Lower lobe of right lung (tissue), 2 donors: ENCODE measurements at regions not wholly inside any gene's neighbourhood (a gene's known extent, or its start where the extent isn't known, plus 50 kb on each side); places are given as distances from the start of the nearest gene placed in this dataset.
"Not testable (repeated sequence)": the region's sequence is repeated elsewhere in the genome, so short reads cannot be mapped to it uniquely, and the experiment has no call there.

Experiments
- ATAC-seq, 2 donors: fragments of 200-7000 bp; cut with Tn5 transposase; one replicate each; pipeline ENCODE4 v1.9.1; 2020 to 2022; ENCODE audit warnings: mild to moderate bottlenecking in 2 of 2, moderate library complexity in 2 of 2
- DNase-seq: peaks from one replicate; pipeline ENCODE4 v3.0.0-alpha.2; 2020
- H3K27ac ChIP-seq: fragments of 200-600 bp; one replicate; pipeline ENCODE4 v1.8.0; 2022
- H3K27me3 ChIP-seq: fragments of 200-600 bp; one replicate; pipeline ENCODE4 v1.8.0; 2022; ENCODE audit warnings: low read depth
- H3K36me3 ChIP-seq: fragments of 200-600 bp; one replicate; pipeline ENCODE4 v1.8.0; 2022; ENCODE audit warnings: mild to moderate bottlenecking
- H3K4me1 ChIP-seq: fragments of 200-600 bp; one replicate; pipeline ENCODE4 v1.8.0; 2022
- H3K4me3 ChIP-seq: fragments of 200-600 bp; one replicate; pipeline ENCODE4 v1.8.0; 2022; ENCODE audit warnings: mild to moderate bottlenecking
- H3K9me3 ChIP-seq: fragments of 200-600 bp; one replicate; pipeline ENCODE4 v1.8.0; 2022
- intact Hi-C: fragments of 100-400 bp; cut with DNase I; formaldehyde crosslinking; loops from one replicate; pipeline ENCODE4 v1.11.0; 2022
- TF ChIP-seq, protein P1 (sequence below): fragments of 200-600 bp; IDR thresholded peaks from one replicate; pipeline ENCODE4 v1.8.0; 2022; ENCODE audit warnings: antibody characterized with exemption, mild to moderate bottlenecking
- donor health status: DM: no; HTN: yes; CAD: no; lungs with severe emphysema.

DNA sequence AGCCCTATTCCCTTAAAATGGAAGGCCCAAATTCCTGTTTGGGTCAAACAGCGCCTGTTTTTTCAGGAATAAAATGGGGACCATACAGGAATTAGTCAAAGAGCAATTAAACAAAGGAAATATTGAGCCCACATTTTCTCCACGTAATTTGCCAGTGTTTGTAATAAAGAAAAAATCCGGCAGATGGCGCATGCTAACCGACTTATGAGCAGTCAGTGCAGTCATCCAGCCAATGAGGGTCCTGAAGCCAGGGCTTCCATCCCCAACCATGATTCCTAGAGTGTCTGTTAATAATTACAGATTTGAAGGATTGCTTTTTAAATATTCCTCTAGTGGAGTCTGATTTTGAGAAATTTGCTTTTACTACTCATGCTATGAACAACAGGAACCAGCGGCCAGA lies 103.7 kb downstream of the HSFY2 start:
- Histone ChIP-seq H3K27me3 (no peaks in the 10 kb centered on the region), H3K36me3 (no peaks in the 10 kb centered on the region), H3K27ac (no peak overlapping the region), H3K9me3 (no peaks in the 10 kb centered on the region), H3K4me3 (no peak overlapping the region), H3K4me1 (no peaks in the 10 kb centered on the region)
- TF ChIP-seq, protein P1, sequence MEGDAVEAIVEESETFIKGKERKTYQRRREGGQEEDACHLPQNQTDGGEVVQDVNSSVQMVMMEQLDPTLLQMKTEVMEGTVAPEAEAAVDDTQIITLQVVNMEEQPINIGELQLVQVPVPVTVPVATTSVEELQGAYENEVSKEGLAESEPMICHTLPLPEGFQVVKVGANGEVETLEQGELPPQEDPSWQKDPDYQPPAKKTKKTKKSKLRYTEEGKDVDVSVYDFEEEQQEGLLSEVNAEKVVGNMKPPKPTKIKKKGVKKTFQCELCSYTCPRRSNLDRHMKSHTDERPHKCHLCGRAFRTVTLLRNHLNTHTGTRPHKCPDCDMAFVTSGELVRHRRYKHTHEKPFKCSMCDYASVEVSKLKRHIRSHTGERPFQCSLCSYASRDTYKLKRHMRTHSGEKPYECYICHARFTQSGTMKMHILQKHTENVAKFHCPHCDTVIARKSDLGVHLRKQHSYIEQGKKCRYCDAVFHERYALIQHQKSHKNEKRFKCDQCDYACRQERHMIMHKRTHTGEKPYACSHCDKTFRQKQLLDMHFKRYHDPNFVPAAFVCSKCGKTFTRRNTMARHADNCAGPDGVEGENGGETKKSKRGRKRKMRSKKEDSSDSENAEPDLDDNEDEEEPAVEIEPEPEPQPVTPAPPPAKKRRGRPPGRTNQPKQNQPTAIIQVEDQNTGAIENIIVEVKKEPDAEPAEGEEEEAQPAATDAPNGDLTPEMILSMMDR, result peak; percentile 34
- no peak for DNase-seq
- ATAC-seq, result no peak
- intact Hi-C loops, result no loop called here

DNA sequence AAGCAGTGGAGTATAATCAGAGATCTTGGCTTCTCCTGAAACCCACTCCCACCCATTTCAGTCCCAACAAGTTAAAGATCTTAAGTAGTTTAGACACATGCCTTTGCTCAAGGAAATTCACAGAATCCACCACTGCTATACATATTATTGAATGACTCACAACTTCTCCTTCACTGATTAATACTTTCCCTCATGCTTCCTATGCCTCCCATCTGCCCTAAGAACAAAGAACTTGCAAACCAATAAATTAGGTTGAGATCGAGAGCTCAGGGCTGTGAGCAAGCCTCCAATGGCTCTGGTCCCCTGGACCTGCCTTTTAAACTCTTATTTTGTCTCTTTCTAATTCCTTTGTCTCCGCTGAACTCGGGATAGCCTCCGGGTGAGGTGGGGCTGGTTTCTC lies 101.6 kb downstream of the HSFY2 start:
- intact Hi-C loops, result no loop called here
- Histone ChIP-seq H3K27ac (no peak overlapping the region), H3K4me3 (no peak overlapping the region), H3K9me3 (no peaks in the 10 kb centered on the region), H3K36me3 (no peaks in the 10 kb centered on the region), H3K27me3 (no peaks in the 10 kb centered on the region), H3K4me1 (no peaks in the 10 kb centered on the region)
- TF ChIP-seq, protein P1, result no peak
- DNase-seq (no peak), ATAC-seq (no peak)

GRCh38 chrY:18686027-18686426 lies 87.5 kb downstream of the HSFY2 start:
- H3K27me3 ChIP-seq, ATAC-seq, H3K27ac ChIP-seq, intact Hi-C loops, H3K4me1 ChIP-seq, H3K4me3 ChIP-seq, H3K9me3 ChIP-seq, DNase-seq, H3K36me3 ChIP-seq: not testable (repeated sequence)

DNA sequence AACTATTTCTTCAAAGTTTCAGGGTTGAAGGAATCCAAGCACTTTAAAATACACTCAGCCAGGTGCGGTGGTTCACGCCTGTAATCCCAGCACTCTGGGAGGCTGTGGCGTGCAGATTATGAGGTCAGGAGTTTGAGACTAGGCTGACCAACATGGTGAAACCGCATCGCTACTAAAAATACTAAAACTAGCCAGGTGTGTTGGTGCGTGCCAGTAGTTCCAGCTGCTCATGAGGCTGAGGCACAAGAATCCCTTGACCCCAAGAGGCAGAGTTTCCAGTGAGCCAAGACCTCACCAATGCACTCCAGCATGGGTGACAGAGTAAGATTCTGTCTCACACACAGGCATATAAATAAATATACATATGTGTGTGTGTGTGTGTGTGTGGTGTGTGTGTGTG lies 85.2 kb downstream of the HSFY2 start:
- H3K4me3 ChIP-seq, H3K27me3 ChIP-seq, H3K27ac ChIP-seq, intact Hi-C loops, DNase-seq, H3K36me3 ChIP-seq, ATAC-seq, H3K9me3 ChIP-seq, H3K4me1 ChIP-seq: not testable (repeated sequence)

- H3K36me3 ChIP-seq, H3K9me3 ChIP-seq, H3K4me3 ChIP-seq, DNase-seq, H3K4me1 ChIP-seq, ATAC-seq, H3K27me3 ChIP-seq, intact Hi-C loops, H3K27ac ChIP-seq: not testable (repeated sequence)
These were observed 84.1 kb downstream of the HSFY2 start for GRCh38 chrY:18689420-18689819.

- ATAC-seq, H3K4me3 ChIP-seq, H3K4me1 ChIP-seq, H3K27ac ChIP-seq, H3K36me3 ChIP-seq, H3K9me3 ChIP-seq, DNase-seq, intact Hi-C loops, H3K27me3 ChIP-seq: not testable (repeated sequence)
These were observed 83.5 kb downstream of the HSFY2 start for GRCh38 chrY:18689890-18690593.

DNA sequence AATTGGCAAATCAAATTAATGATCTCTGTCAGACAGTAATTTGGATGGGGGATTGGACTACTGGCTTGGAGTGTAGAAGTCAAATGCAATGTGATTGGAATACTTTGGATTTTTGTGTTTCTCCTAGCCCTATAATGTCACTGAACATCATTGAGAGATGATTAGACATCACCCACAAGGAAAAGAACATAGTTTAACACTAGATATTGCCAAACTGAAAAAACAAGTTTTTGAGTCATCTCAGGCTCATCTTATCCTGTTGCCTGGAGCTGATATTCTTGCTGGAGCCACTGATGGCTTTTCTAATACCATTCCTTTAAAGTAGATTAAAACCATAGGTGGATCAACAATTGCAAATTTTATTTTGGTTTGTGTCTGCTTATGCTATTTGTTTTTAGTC lies 76.7 kb downstream of the HSFY2 start:
- intact Hi-C loops, H3K4me3 ChIP-seq, H3K9me3 ChIP-seq, H3K4me1 ChIP-seq, H3K27me3 ChIP-seq, DNase-seq, ATAC-seq, H3K27ac ChIP-seq, H3K36me3 ChIP-seq: not testable (repeated sequence)

DNA sequence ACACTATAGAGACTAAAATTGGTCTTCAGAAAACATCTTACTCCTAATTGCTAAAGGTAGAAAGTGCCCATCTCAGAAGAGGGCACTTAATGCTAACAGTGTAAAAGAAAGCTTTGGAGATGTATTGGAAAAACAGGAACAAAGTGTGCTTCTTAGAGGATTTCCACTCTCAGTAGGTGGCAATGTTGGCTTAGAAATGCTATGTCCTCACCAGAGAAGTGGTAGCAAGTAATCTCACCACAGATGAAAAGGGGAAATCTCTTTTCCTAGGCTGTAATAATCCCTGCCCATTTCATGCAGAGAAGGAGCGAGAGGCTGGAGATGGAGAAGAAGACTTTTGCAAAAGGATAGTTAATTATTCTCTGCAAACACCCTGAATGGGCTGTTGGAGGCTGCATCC lies 69.3 kb downstream of the HSFY2 start:
- H3K9me3 ChIP-seq, H3K27me3 ChIP-seq, H3K4me1 ChIP-seq, H3K27ac ChIP-seq, ATAC-seq, DNase-seq, H3K36me3 ChIP-seq, intact Hi-C loops, H3K4me3 ChIP-seq: not testable (repeated sequence)

DNA sequence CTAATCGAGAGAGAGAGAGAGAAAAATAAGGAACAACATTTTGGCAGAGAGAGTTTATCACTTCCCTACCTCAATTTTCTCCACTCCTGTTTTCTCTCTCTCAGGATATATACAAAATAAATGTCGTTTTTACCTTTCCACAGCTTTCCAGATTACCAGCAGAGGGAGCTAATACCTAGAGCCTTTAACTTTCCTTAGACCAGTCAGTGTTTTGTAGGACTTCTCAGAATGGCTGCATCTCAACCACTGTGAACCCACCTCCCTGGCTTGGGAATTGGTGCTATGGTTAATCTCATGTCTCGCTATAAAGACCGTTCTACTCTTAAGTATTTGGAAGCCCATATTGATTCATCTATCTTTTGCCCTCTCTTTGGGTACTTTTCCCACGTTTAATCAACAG lies 61.8 kb downstream of the HSFY2 start:
- H3K4me3 ChIP-seq, H3K9me3 ChIP-seq, intact Hi-C loops, H3K27me3 ChIP-seq, H3K36me3 ChIP-seq, H3K27ac ChIP-seq, DNase-seq, H3K4me1 ChIP-seq: not testable (repeated sequence)
- peak in 1 of 2 donors; percentile 45 for ATAC-seq

DNA sequence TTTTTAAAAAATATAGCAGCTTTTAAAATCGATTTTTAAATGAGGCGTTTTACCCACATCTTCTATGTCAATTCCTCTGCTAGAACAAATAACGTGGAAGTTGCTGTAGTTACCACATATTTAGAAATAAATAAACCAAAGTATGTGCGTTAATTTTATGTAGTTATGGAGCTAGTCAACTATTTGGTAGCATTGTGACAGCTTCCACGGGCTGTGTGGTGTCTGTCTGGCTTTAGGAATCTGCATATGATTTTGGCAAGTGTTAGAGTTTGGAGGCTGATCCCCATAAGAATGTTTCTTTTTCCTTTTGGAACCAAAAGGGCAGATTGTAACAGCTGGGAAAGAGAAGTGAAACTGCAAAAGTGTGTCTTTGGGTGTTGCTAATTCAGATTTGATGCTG lies 59.8 kb downstream of the HSFY2 start:
- DNase-seq, H3K27me3 ChIP-seq, H3K9me3 ChIP-seq: not testable (repeated sequence)

GRCh38 chrY:18718714-18719113 lies 54.8 kb downstream of the HSFY2 start:
- H3K27ac ChIP-seq, H3K27me3 ChIP-seq, ATAC-seq, H3K36me3 ChIP-seq, H3K4me3 ChIP-seq, H3K9me3 ChIP-seq, DNase-seq, H3K4me1 ChIP-seq, intact Hi-C loops: not testable (repeated sequence)

More for the DNA sequence above, 59.8 kb downstream of the HSFY2 start:
- H3K4me3 ChIP-seq, H3K4me1 ChIP-seq, intact Hi-C loops, ATAC-seq, H3K27ac ChIP-seq, H3K36me3 ChIP-seq: not testable (repeated sequence)

DNA sequence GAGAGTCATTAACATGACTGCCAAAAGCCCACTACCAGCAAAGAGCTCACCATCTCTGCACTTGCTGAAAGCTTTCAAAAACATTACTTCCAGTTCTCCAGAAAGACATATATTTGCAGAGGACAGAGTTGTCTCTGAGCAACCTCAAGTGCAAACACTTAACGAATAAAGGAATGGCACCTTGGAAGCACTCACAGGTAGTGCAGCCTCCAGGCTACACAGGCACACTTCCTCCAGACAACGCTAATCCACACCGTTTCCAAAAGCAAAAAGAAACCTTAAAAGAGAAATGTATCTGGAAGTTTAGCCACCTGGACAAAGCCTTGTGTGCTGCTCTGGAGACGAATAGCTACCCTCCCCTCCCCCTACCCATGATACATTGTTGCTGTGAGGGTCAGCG lies 53.1 kb downstream of the HSFY2 start:
- H3K36me3 ChIP-seq, result not testable (repeated sequence)

More for the DNA sequence above, 53.1 kb downstream of the HSFY2 start:
- DNase-seq, H3K27ac ChIP-seq, intact Hi-C loops, H3K4me1 ChIP-seq, H3K4me3 ChIP-seq, H3K27me3 ChIP-seq, H3K9me3 ChIP-seq: not testable (repeated sequence)
- ATAC-seq, result peak in 1 of 2 donors; percentile 59
